DND-41 (cell line): ENCODE measurements at regions not wholly inside any gene's neighbourhood (a gene's known extent, or its start where the extent isn't known, plus 50 kb on each side); places are given as distances from the start of the nearest gene placed in this dataset.

Experiments used
- EZH2 ChIP-seq: IDR thresholded peaks from 3 replicates; pipeline ENCODE4 v1.6.1; 2012; ENCODE audit warnings: borderline replicate concordance, low read depth, mild to moderate bottlenecking, moderate library complexity, low read length, inconsistent platforms; ENCODE audit not compliant: severe bottlenecking
- TF ChIP-seq, protein P1 (sequence below): IDR thresholded peaks from 2 replicates; pipeline ENCODE4 v1.5.1; 2012; ENCODE audit warnings: borderline replicate concordance, low read length, moderate library complexity, mild to moderate bottlenecking; ENCODE audit not compliant: poor library complexity, severe bottlenecking; ENCODE audit errors: extremely low read depth

DNA sequence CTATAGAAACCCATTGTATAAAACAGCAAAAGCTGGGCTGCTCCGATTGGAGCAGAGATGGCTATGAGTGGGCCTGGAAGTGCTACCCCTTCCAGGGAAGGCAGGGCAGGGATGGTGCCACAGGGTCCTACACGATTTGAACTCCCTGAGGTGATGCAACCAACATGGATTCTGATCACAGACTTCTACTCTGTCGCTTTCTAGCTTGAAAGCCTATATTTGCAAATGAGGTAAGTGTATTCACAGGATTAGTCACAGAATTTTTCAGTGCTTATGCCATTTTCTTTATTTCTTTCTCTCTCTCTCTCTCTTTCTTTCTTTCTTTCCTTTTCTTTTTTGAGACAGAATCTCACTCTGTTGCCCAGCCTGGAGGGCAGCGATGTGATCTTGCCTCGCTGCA is 179.0 kb downstream of the SPRY2 start:
- no peak for TF ChIP-seq EZH2
- TF ChIP-seq, protein P1, sequence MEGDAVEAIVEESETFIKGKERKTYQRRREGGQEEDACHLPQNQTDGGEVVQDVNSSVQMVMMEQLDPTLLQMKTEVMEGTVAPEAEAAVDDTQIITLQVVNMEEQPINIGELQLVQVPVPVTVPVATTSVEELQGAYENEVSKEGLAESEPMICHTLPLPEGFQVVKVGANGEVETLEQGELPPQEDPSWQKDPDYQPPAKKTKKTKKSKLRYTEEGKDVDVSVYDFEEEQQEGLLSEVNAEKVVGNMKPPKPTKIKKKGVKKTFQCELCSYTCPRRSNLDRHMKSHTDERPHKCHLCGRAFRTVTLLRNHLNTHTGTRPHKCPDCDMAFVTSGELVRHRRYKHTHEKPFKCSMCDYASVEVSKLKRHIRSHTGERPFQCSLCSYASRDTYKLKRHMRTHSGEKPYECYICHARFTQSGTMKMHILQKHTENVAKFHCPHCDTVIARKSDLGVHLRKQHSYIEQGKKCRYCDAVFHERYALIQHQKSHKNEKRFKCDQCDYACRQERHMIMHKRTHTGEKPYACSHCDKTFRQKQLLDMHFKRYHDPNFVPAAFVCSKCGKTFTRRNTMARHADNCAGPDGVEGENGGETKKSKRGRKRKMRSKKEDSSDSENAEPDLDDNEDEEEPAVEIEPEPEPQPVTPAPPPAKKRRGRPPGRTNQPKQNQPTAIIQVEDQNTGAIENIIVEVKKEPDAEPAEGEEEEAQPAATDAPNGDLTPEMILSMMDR: no peak
